HG02759 (cell line): ENCODE measurements at regions not wholly inside any gene's neighbourhood (a gene's known extent, or its start where the extent isn't known, plus 50 kb on each side); places are given as distances from the start of the nearest gene placed in this dataset.
A peak's percentile ranks its signal among the peaks of the same experiment; 100 is the strongest.

Experiments
- ATAC-seq: cut with Tn5 transposase; IDR thresholded peaks from one replicate; pipeline ENCODE4 v1.9.1; 2021; ENCODE audit warnings: mild to moderate bottlenecking, moderate library complexity; ENCODE audit not compliant: unreplicated experiment

DNA sequence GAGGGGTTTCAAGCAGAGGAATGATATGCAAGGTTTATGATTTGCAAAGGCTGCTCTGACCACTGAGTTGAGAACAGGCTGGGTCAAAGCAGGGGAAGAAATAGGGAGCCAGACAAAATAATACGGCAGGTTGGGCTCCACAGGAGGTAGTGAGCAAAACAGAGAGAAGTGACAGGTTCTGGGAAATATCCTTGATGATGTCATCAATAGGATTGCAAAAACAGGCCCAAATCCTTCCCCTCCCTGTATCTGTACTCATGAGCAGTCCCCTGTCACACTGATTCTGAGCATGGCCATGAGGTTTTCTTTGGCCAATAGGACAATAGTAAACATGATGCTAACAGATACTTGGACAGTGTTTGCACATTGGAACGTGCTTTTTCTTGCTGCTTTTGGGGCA lies 471.8 kb upstream of the BRINP1 start:
- ATAC-seq: no peak

GRCh38 chr9:119839888-119840287 lies 470.7 kb upstream of the BRINP1 start:
- ATAC-seq: no peak

DNA sequence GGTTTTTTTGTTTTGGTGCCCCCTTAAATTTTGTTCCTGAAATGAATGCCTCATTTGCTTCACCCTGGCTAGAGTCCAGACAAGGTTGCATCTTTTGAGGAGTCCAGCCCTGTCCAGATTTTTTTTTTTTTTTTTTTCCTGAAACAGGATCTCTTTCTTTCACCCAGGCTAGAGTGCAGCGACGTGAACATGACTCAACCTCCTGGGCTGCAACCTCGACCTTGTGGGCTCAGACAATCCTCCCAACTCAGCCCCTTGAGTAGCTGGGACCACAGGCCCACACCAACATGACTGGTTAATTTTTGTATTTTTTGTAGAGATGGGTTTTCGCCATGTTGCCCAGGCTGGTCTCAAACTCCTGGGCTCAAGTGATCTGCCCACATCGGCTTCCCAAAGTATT lies 469.0 kb upstream of the BRINP1 start:
- no peak for ATAC-seq

- ATAC-seq: no peak
Measured at GRCh38 chr9:119836036-119836435, 466.8 kb upstream of the BRINP1 start.

DNA sequence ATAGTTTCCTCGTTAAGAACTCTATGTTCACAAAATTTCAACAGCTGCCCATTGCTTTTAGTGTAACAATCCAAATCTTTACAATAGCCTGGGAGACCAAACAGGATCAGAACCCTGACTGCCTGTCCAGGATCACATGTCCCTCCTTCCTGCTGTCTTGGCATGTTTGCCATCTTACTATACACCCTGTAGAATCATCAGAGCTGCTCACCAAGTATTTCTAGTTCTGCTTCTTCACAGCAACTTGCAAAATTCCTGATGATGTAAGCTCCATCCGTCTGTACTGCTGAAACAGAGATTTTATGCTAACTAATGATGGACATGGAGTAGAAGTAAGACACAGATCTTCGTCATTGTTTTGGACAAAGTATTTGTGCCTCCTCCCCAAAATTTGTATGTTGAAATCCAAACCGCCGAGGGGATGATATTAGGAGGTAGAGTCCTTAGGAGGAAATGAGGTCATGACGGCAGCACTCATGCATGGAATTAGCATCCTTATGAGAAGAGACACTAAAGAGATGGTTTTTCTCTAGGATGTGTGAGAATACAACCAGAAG lies 464.9 kb upstream of the BRINP1 start:
- ATAC-seq: no peak

DNA sequence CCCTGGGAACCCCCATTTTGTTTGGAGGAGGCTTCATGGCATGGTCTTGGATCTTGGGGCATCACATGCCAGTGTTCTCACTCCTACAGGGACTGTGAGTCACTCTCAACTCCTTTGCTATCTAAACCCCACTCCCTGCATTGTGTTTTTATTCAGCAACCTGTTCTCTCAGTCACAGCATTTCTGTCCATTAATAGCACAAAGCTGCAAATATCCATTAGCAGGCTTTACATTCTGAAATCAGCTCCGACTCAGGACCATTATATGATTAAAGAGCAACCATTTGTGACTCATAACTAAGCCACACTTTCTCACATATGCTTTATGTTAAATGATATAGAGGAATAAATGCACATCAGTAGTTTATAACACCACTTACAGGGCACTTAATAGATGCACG lies 462.1 kb upstream of the BRINP1 start:
- ATAC-seq: no peak

DNA sequence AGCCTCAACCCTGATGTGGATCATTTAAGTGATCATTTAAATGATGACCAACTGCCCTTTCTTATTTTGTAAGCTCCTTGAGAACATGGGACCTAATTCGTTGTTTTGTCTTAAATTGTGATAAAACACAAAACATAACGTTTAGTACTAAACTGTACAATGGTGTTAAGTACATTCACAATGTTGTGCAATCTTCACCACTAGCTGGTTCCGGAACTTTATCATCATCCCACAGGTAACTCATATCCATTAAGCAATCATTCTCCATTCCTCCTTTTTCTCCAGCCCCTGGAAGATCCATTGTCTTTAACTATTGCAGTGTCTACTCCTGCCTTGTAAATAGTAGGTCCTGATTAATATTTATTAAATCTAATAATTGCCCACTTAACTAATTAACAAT lies 460.5 kb upstream of the BRINP1 start:
- no peak for ATAC-seq

DNA sequence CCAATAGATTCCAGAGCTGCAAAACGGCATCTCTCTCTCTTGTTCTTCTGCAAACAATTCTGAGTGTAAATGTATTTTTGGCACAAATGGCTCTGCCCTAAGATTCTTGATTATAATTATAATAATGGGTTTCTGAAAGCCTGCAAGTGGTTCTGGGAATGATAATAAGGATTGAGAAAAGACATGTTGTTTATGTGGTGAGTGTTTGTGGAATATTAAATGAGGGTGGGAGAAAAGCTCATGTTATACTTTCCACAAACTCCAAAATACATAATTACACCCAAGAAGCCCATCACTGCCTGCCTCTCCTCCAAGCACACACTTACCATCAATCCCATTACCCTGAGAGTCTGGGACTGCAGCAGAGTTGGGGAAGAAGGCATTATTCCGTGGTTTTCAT lies 460.0 kb upstream of the BRINP1 start:
- ATAC-seq: no peak

GRCh38 chr9:119827526-119827925 lies 458.3 kb upstream of the BRINP1 start:
- ATAC-seq: no peak

DNA sequence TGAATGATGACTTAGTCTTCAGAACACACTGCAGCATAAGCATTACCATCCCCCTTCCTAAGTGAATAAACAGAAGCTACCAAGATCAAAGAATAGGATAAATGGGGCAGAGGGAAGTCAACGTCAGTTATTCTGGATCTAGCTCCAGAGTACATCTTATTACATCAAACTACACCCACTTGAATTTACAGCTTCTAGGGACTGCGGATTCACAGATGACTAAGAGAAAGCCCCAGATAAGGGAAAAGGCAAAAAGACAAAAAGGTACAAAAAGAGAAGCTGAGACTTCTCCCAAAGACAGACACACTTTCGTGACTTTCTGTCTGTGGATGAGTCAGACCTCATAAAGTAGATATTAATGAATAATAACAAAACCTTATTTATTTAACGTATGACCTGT lies 457.9 kb upstream of the BRINP1 start:
- ATAC-seq: no peak

- no peak for ATAC-seq
Measured at GRCh38 chr9:119818726-119819435, 449.6 kb upstream of the BRINP1 start.

- no peak for ATAC-seq
Measured at GRCh38 chr9:119810645-119811429, 441.6 kb upstream of the BRINP1 start.

- ATAC-seq: no peak
Measured at GRCh38 chr9:119803679-119804078, 434.4 kb upstream of the BRINP1 start.

- ATAC-seq: no peak
Measured at GRCh38 chr9:119802621-119803020, 433.4 kb upstream of the BRINP1 start.

DNA sequence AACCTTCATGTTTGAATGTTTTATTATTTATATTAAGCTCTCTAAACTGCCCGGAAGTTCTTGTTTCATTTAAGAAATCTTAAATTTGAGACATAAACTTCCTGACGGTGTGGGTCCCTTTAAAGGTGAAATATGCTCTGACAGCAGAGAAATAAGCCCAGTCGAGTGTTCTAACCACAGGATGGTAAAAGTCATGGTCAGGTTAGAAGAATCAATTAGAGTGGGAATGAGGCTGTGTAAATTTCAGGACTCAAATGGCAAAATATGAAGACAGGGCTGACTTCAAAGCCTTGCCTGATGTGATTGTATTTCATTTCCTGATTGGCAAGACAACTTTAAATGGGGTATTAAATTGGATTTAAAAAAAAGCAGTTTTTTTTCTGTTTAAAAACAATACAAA lies 432.9 kb upstream of the BRINP1 start:
- ATAC-seq: no peak

GRCh38 chr9:119801311-119801710 lies 432.1 kb upstream of the BRINP1 start:
- no peak for ATAC-seq

DNA sequence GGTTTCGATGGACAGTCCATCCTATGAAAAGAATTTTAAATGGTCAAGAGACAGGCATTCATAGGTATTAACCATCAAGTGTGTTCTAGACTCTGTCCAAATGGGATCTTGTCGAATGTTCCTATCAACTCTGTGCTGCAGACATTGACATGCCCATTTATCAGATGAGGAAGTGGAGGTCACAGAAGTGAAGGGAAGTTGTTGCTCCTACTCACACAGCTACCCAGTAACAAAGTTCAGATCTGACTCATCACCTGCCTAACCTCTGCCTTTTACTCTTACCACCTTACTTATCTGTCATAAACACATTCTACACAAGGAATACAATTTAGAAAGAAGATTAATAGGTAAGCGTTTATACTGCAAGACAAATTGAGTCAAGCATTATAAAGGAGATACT lies 426.2 kb upstream of the BRINP1 start:
- ATAC-seq: no peak

- ATAC-seq: no peak
Measured at GRCh38 chr9:119794836-119795235, 425.6 kb upstream of the BRINP1 start.

DNA sequence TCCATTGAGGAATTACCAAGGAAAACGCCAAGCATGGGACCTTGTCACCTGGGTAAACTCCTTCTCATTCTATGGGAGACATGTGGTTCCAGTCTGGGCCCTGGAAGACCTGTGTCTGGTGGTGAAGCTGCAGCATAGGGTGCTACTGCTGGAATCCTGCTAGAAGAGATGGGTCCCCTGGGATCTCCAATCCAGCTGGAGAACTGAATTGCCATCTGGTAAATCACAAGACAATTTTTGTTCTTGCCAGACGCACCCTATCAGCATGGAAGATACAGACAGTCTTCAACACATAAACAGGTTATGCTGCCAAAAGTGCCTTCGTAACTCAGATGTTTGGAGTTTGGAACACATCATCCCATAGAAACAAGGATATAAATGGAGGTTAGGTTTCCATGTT lies 424.0 kb upstream of the BRINP1 start:
- ATAC-seq: no peak

GRCh38 chr9:119792242-119792641 lies 423.0 kb upstream of the BRINP1 start:
- ATAC-seq: peak; percentile 86

DNA sequence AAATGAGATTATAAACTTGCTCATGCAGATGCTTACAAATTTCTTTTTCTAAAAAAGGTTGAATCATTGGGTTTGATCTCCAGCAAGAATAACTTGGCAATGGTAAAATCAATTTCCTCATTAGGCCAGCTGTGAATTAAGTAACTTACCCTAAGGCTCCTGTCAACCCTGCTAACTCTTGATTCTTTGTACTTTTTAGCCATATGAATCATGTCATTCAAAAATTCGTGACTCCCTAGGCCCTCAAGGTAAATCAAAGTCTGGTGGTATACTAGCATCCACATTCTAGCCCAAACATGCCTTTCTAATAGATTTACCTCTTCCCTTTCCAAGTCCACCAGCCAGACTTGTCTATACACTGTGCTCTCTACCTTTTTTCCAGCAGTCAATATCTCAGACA lies 420.8 kb upstream of the BRINP1 start:
- no peak for ATAC-seq

GRCh38 chr9:119788921-119789320 lies 419.7 kb upstream of the BRINP1 start:
- no peak for ATAC-seq
